Neural cell (in vitro differentiated cells): ENCODE measurements at regions not wholly inside any gene's neighbourhood (a gene's known extent, or its start where the extent isn't known, plus 50 kb on each side); places are given as distances from the start of the nearest gene placed in this dataset.

Source experiments
- H2AFZ ChIP-seq: fragments of 200-600, 300-800 bp; sonication (generic), shearing (Covaris generic); 2 replicates; pipeline ENCODE4 v1.6.0; 2014; ENCODE audit warnings: low read depth, mild to moderate bottlenecking, antibody characterized with exemption, low read length, moderate library complexity
- H3F3A ChIP-seq: fragments of 200-600 bp; shearing (Covaris generic); 2 replicates; pipeline ENCODE4 v1.6.1; 2016; ENCODE audit warnings: mild to moderate bottlenecking, moderate library complexity, mixed read lengths, antibody characterized with exemption, low read length; ENCODE audit not compliant: insufficient read depth, poor library complexity, severe bottlenecking
- H3K27ac ChIP-seq: fragments of 200-600, 300-800 bp; sonication (generic), shearing (Covaris generic); 2 replicates; pipeline ENCODE4 v1.5.1; 2014; ENCODE audit warnings: mild to moderate bottlenecking, low read length, moderate library complexity
- H3K27me3 ChIP-seq: fragments of 300-800, 200-600 bp; sonication (generic), shearing (Covaris generic); 2 replicates; pipeline ENCODE4 v1.6.0; 2014; ENCODE audit warnings: mild to moderate bottlenecking, low read depth, low read length, moderate library complexity; ENCODE audit not compliant: insufficient read depth
- H3K36me3 ChIP-seq: fragments of 300-800, 200-600 bp; sonication (generic), shearing (Covaris generic); 2 replicates; pipeline ENCODE4 v1.5.1; 2014; ENCODE audit warnings: mild to moderate bottlenecking, antibody characterized with exemption, low read length, moderate library complexity; ENCODE audit not compliant: insufficient read depth
- H3K4me2 ChIP-seq: fragments of 300-800, 200-600 bp; sonication (generic), shearing (Covaris generic); 2 replicates; pipeline ENCODE4 v1.6.0; 2014; ENCODE audit warnings: mild to moderate bottlenecking, low read length
- H3K4me3 ChIP-seq: fragments of 300-800, 200-600 bp; sonication (generic), shearing (Covaris generic); 2 replicates; pipeline ENCODE4 v1.5.1; 2014; ENCODE audit warnings: mild to moderate bottlenecking, low read length, moderate library complexity
- H3K79me2 ChIP-seq: fragments of 200-600 bp; shearing (Covaris generic); replicated peaks from 2 replicates; pipeline ENCODE4 v1.6.0; 2014; ENCODE audit warnings: mild to moderate bottlenecking, low read length, moderate library complexity; ENCODE audit not compliant: insufficient read depth
- H3K9ac ChIP-seq: fragments of 300-800, 200-600 bp; sonication (generic), shearing (Covaris generic); 2 replicates; pipeline ENCODE4 v1.6.1; 2016; ENCODE audit warnings: mild to moderate bottlenecking, low read length, mixed read lengths
- H3K9me2 ChIP-seq: fragments of 200-600 bp; shearing (Covaris generic); 2 replicates; pipeline ENCODE4 v1.6.1; 2016; ENCODE audit warnings: mild to moderate bottlenecking, low read length, mixed read lengths; ENCODE audit not compliant: insufficient read depth
- H3K9me3 ChIP-seq: fragments of 200-600, 300-800 bp; sonication (generic), shearing (Covaris generic); 2 replicates; pipeline ENCODE4 v1.6.1; 2016; ENCODE audit warnings: mild to moderate bottlenecking, mixed run types, low read length, moderate library complexity, mixed read lengths
- H4K20me1 ChIP-seq: fragments of 200-600 bp; shearing (Covaris generic); 2 replicates; pipeline ENCODE4 v1.6.1; 2016; ENCODE audit warnings: mild to moderate bottlenecking, mixed run types; ENCODE audit not compliant: insufficient read depth
- EP300 ChIP-seq: fragments of 450-650 bp; conservative IDR thresholded peaks from 2 replicates; pipeline ENCODE4 v1.6.1; 2014; ENCODE audit warnings: antibody characterized with exemption, mild to moderate bottlenecking, moderate library complexity; ENCODE audit not compliant: poor library complexity, severe bottlenecking
- EZH2 ChIP-seq: fragments of 200-600, 300-800 bp; shearing (Covaris generic), sonication (generic); IDR thresholded peaks from 2 replicates; pipeline ENCODE4 v1.6.1; 2014; ENCODE audit warnings: antibody characterized with exemption, low read length, borderline replicate concordance, mild to moderate bottlenecking; ENCODE audit not compliant: insufficient read depth, poor library complexity, severe bottlenecking
- MXI1 ChIP-seq: fragments of 450-650 bp; conservative IDR thresholded peaks from 2 replicates; pipeline ENCODE4 v1.6.1; 2014; ENCODE audit warnings: antibody characterized with exemption, mild to moderate bottlenecking; ENCODE audit not compliant: poor library complexity, severe bottlenecking
- POLR2AphosphoS5 ChIP-seq: IDR thresholded peaks from 2 replicates; pipeline ENCODE4 v1.6.1; 2012
- RAD21 ChIP-seq: fragments of 450-650 bp; conservative IDR thresholded peaks from 2 replicates; pipeline ENCODE4 v1.6.1; 2014; ENCODE audit warnings: antibody characterized with exemption, mild to moderate bottlenecking, moderate library complexity
- SMC3 ChIP-seq: fragments of 450-650 bp; conservative IDR thresholded peaks from 2 replicates; pipeline ENCODE4 v1.6.1; 2014; ENCODE audit warnings: antibody characterized with exemption, mild to moderate bottlenecking, moderate library complexity; ENCODE audit not compliant: poor library complexity
- TAF1 ChIP-seq: IDR thresholded peaks from 2 replicates; pipeline ENCODE4 v1.6.1; 2012; ENCODE audit warnings: low read depth
- TF ChIP-seq, protein P1 (sequence below): IDR thresholded peaks from 2 replicates; pipeline ENCODE4 v1.6.1; 2012; ENCODE audit warnings: borderline replicate concordance
- TF ChIP-seq, protein P2 (sequence below): fragments of 450-650 bp; IDR thresholded peaks from 2 replicates; pipeline ENCODE4 v1.5.1; 2014; ENCODE audit warnings: antibody characterized with exemption, mild to moderate bottlenecking, moderate library complexity; ENCODE audit not compliant: poor library complexity, severe bottlenecking

GRCh38 chr4:20416800-20417199 lies 165.1 kb downstream of the SLIT2 start:
- Histone ChIP-seq H3K9me2 (no peaks in the 10 kb centered on the region), H3K36me3 (no peaks in the 10 kb centered on the region), H2AFZ (no peak overlapping the region), H3K4me3 (no peak overlapping the region), H3K4me2 (no peak overlapping the region), H3K9ac (no peak overlapping the region), H3F3A (no peaks in the 10 kb centered on the region), H3K9me3 (no peaks in the 10 kb centered on the region), H3K27ac (no peak overlapping the region), H3K79me2 (no peaks in the 10 kb centered on the region), H3K27me3 (no peaks in the 10 kb centered on the region), H4K20me1 (no peaks in the 10 kb centered on the region)
- no peak for TF ChIP-seq MXI1

DNA sequence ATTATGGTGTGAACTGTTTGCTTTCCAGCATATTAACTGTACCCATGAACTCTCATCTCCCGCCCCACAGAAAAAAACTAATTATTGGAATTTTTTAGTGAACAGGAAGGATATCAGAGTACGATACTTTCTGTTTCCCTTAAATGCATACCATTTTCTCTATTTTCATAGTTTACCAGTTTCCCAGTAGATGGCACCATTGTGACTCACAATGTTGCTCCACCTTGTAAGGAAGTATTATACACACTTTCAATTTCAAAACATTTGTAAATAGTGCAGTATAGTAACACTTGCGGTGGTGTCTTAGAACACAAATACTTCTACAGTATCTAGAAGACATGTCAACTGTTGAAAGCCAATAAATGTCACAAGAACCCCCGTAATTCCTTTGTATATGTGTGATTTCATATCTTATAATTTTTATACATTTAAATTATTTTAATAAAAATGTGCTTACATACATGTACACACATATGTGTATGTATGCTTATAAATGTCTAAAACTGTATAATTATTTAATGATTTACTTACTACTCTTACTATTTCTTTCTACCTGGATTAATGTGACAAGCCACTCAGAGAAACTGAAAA lies 167.3 kb downstream of the SLIT2 start:
- no peak overlapping the region for H3K27ac ChIP-seq

More for the DNA sequence above, 167.3 kb downstream of the SLIT2 start:
- TF ChIP-seq MXI1 (no peak), TAF1 (no peak), EP300 (no peak), RAD21 (peak; percentile 78), SMC3 (peak; percentile 82), EZH2 (no peak), POLR2AphosphoS5 (no peak)
- TF ChIP-seq, protein P1, sequence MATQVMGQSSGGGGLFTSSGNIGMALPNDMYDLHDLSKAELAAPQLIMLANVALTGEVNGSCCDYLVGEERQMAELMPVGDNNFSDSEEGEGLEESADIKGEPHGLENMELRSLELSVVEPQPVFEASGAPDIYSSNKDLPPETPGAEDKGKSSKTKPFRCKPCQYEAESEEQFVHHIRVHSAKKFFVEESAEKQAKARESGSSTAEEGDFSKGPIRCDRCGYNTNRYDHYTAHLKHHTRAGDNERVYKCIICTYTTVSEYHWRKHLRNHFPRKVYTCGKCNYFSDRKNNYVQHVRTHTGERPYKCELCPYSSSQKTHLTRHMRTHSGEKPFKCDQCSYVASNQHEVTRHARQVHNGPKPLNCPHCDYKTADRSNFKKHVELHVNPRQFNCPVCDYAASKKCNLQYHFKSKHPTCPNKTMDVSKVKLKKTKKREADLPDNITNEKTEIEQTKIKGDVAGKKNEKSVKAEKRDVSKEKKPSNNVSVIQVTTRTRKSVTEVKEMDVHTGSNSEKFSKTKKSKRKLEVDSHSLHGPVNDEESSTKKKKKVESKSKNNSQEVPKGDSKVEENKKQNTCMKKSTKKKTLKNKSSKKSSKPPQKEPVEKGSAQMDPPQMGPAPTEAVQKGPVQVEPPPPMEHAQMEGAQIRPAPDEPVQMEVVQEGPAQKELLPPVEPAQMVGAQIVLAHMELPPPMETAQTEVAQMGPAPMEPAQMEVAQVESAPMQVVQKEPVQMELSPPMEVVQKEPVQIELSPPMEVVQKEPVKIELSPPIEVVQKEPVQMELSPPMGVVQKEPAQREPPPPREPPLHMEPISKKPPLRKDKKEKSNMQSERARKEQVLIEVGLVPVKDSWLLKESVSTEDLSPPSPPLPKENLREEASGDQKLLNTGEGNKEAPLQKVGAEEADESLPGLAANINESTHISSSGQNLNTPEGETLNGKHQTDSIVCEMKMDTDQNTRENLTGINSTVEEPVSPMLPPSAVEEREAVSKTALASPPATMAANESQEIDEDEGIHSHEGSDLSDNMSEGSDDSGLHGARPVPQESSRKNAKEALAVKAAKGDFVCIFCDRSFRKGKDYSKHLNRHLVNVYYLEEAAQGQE: no peak
- TF ChIP-seq, protein P2, sequence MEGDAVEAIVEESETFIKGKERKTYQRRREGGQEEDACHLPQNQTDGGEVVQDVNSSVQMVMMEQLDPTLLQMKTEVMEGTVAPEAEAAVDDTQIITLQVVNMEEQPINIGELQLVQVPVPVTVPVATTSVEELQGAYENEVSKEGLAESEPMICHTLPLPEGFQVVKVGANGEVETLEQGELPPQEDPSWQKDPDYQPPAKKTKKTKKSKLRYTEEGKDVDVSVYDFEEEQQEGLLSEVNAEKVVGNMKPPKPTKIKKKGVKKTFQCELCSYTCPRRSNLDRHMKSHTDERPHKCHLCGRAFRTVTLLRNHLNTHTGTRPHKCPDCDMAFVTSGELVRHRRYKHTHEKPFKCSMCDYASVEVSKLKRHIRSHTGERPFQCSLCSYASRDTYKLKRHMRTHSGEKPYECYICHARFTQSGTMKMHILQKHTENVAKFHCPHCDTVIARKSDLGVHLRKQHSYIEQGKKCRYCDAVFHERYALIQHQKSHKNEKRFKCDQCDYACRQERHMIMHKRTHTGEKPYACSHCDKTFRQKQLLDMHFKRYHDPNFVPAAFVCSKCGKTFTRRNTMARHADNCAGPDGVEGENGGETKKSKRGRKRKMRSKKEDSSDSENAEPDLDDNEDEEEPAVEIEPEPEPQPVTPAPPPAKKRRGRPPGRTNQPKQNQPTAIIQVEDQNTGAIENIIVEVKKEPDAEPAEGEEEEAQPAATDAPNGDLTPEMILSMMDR: peak; percentile 76
- H4K20me1 ChIP-seq: no peaks in the 10 kb centered on the region
- H3F3A ChIP-seq: no peaks in the 10 kb centered on the region
- no peaks in the 10 kb centered on the region for H3K27me3 ChIP-seq
- H2AFZ ChIP-seq: no peak overlapping the region
- no peak overlapping the region for H3K4me3 ChIP-seq
- no peaks in the 10 kb centered on the region for H3K79me2 ChIP-seq
- no peak overlapping the region for H3K9ac ChIP-seq
- no peaks in the 10 kb centered on the region for H3K36me3 ChIP-seq
- H3K4me2 ChIP-seq: no peak overlapping the region
- H3K9me3 ChIP-seq: no peaks in the 10 kb centered on the region
- H3K9me2 ChIP-seq: no peaks in the 10 kb centered on the region
